Neuron (in vitro differentiated cells): ENCODE measurements at regions not wholly inside any gene's neighbourhood (a gene's known extent, or its start where the extent isn't known, plus 50 kb on each side); places are given as distances from the start of the nearest gene placed in this dataset.

Source experiments
- H2AFZ ChIP-seq: one replicate; pipeline ENCODE4 v1.6.1; 2013; ENCODE audit warnings: low read depth, mild to moderate bottlenecking, inconsistent platforms, low read length, moderate library complexity
- H3K27me3 ChIP-seq: one replicate; pipeline ENCODE4 v1.6.1; 2013; ENCODE audit warnings: low read length; ENCODE audit not compliant: insufficient read depth
- H3K36me3 ChIP-seq: one replicate; pipeline ENCODE4 v1.6.1; 2013; ENCODE audit warnings: low read length; ENCODE audit not compliant: insufficient read depth
- H3K4me1 ChIP-seq: one replicate; pipeline ENCODE4 v1.6.1; 2013; ENCODE audit warnings: low read length; ENCODE audit not compliant: insufficient read depth
- H3K4me3 ChIP-seq: 2 replicates; pipeline ENCODE4 v1.5.1; 2013; ENCODE audit warnings: mild to moderate bottlenecking, low read length, moderate library complexity
- H3K9me3 ChIP-seq: one replicate; pipeline ENCODE4 v1.6.1; 2013; ENCODE audit warnings: low read length

GRCh38 chr2:221225752-221226151 is 346.4 kb downstream of the EPHA4 start:
- no peaks in the 10 kb centered on the region for H3K27me3 ChIP-seq
- H3K4me1 ChIP-seq, result no peaks in the 10 kb centered on the region
- no peak overlapping the region for H2AFZ ChIP-seq
- H3K9me3 ChIP-seq, result no peaks in the 10 kb centered on the region
- H3K36me3 ChIP-seq, result no peaks in the 10 kb centered on the region
- H3K4me3 ChIP-seq, result no peak overlapping the region

- H3K4me3 ChIP-seq, result no peak overlapping the region
- no peaks in the 10 kb centered on the region for H3K27me3 ChIP-seq
- no peak overlapping the region for H2AFZ ChIP-seq
- H3K36me3 ChIP-seq, result no peaks in the 10 kb centered on the region
- no peaks in the 10 kb centered on the region for H3K4me1 ChIP-seq
- H3K9me3 ChIP-seq, result no peaks in the 10 kb centered on the region
Measured at GRCh38 chr2:221228214-221228769, 343.8 kb downstream of the EPHA4 start.

DNA sequence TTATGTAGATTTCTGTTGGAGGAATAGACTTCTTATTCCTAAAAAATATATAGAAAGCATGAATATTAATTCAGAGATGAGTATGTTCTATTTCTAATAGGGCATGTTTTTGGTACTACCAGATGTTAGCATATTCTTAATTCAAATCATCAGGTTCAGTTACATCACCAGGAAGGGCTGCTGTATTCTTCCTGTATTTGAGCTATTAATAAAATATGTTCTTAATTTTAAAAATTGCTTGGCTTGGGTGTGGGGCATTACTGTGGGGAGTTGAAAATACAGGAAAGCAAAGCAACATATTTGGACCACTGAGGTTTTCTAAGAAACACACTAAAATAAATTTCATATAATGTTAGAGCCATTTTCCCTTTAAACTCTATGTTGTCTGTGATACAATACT is 343.0 kb downstream of the EPHA4 start:
- Histone ChIP-seq H3K36me3 (no peaks in the 10 kb centered on the region), H3K27me3 (no peaks in the 10 kb centered on the region), H3K4me3 (no peak overlapping the region), H3K9me3 (no peaks in the 10 kb centered on the region), H2AFZ (no peak overlapping the region), H3K4me1 (no peaks in the 10 kb centered on the region)

DNA sequence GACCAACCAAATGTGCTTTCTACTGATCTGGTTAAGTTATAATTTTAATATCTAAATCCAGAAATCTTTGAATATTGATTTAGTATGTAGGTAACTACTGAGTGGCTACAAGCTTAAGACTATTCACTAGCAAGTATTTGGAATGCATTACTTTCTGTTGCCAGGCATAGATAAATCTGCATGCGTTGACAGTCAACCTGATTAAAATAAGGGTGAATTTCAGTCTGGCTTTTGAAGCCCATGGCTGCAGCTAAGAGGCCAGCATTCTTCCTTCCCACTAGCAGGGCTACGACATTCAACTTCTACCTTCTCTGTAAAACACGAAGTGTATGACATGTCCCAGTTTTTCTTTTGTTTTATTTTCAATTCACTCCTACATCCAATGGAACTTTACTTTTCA is 340.6 kb downstream of the EPHA4 start:
- H3K4me3 ChIP-seq, result no peak overlapping the region
- H2AFZ ChIP-seq, result no peak overlapping the region
- no peaks in the 10 kb centered on the region for H3K36me3 ChIP-seq
- H3K9me3 ChIP-seq, result no peaks in the 10 kb centered on the region
- no peaks in the 10 kb centered on the region for H3K4me1 ChIP-seq
- H3K27me3 ChIP-seq, result no peaks in the 10 kb centered on the region

DNA sequence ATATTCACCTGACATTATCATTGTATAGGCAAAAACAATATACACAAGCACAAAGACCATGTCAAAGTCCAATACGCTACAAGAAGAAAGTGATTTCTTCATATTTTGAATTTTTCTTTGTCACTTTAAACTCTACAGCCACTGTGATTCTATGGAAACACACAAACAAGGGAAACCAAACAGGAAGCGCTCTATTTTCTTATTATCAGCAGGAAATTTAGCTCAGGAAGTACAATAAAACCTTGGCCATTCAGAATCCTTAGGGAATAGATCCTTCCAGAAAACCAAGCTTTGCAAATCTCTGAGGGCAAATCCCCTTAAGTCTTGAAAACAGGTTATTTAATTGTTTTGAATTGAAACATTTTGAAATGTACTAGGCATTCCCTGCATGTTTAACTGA is 336.2 kb downstream of the EPHA4 start:
- Histone ChIP-seq H3K27me3 (no peaks in the 10 kb centered on the region), H3K9me3 (no peaks in the 10 kb centered on the region), H3K4me1 (no peaks in the 10 kb centered on the region), H2AFZ (no peak overlapping the region), H3K4me3 (no peak overlapping the region), H3K36me3 (no peaks in the 10 kb centered on the region)

- Histone ChIP-seq H3K27me3 (no peaks in the 10 kb centered on the region), H3K9me3 (no peaks in the 10 kb centered on the region), H3K4me1 (no peaks in the 10 kb centered on the region)
Measured at GRCh38 chr2:221241072-221241471, 331.0 kb downstream of the EPHA4 start.

GRCh38 chr2:221243771-221244170 is 328.3 kb downstream of the EPHA4 start:
- Histone ChIP-seq H2AFZ (no peak overlapping the region), H3K4me3 (no peak overlapping the region), H3K9me3 (no peaks in the 10 kb centered on the region), H3K27me3 (no peaks in the 10 kb centered on the region), H3K36me3 (no peaks in the 10 kb centered on the region), H3K4me1 (no peaks in the 10 kb centered on the region)

More at GRCh38 chr2:221241072-221241471, 331.0 kb downstream of the EPHA4 start:
- no peak overlapping the region for H2AFZ ChIP-seq
- no peaks in the 10 kb centered on the region for H3K36me3 ChIP-seq
- no peak overlapping the region for H3K4me3 ChIP-seq

DNA sequence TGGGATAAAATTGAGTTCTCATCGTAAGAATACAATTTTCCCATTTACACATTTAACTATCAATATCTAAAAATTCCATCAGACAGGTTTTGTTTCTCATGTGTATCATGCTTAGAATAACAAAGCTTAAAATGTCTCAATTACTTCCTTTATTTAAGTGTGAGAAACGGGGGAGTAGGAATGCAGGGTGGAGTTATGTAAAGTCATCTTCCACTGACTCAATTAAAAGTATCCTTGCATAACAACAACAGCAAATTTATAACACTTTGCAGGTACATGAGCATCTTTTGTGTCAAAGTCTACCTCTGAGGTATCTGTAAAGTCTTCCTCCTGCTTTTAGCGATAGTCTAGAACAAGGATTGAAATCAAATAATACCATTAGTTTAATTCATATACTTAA is 327.1 kb downstream of the EPHA4 start:
- H3K4me1 ChIP-seq, result no peaks in the 10 kb centered on the region
- H3K27me3 ChIP-seq, result no peaks in the 10 kb centered on the region
- H3K4me3 ChIP-seq, result no peak overlapping the region
- H3K9me3 ChIP-seq, result no peaks in the 10 kb centered on the region
- no peaks in the 10 kb centered on the region for H3K36me3 ChIP-seq
- no peak overlapping the region for H2AFZ ChIP-seq

DNA sequence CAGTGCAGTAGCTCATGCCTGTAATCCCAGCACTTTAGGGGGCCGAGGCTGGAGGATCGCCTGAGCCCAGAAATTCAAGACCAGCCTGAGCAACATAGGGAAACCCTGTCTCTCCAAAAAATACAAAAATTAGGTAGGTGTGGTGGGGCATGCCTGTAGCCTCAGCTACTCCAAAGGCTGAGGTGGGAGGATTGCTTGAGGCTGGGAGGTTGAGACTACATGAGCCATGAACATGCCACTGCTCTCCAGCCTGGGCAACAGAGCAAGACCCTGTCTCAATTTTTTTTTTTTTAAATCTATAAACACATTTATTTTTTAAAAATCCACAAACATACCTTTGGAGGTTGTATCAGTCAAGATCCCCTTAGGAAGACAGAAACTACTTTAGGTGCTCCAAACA is 326.3 kb downstream of the EPHA4 start:
- no peaks in the 10 kb centered on the region for H3K36me3 ChIP-seq
- H3K27me3 ChIP-seq, result no peaks in the 10 kb centered on the region
- no peaks in the 10 kb centered on the region for H3K9me3 ChIP-seq
- no peaks in the 10 kb centered on the region for H3K4me1 ChIP-seq
- H2AFZ ChIP-seq, result no peak overlapping the region
- H3K4me3 ChIP-seq, result no peak overlapping the region

DNA sequence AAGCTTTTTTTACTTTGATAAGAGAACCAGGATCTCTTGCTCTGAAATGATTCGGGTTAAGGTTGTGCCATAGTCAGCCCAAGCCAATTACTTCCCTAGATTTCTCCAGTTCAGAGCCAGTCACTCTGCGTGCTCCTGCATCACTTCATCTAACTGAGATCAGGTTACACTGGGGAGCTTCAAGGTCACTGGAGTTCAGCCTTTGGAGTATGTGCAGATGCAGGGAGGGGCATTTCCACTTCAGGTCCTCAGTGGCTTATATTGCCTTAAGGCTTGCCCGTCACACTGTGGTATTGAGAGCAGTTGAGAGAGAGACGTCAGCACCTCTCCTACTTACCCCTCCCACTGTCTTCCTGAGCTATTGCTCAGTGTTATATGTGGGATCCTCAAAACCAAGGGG is 317.8 kb downstream of the EPHA4 start:
- H3K36me3 ChIP-seq, result no peaks in the 10 kb centered on the region
- no peaks in the 10 kb centered on the region for H3K27me3 ChIP-seq
- no peaks in the 10 kb centered on the region for H3K9me3 ChIP-seq
- H3K4me3 ChIP-seq, result no peak overlapping the region
- peaks cover 8% of the 10 kb centered on the region for H3K4me1 ChIP-seq
- no peak overlapping the region for H2AFZ ChIP-seq

DNA sequence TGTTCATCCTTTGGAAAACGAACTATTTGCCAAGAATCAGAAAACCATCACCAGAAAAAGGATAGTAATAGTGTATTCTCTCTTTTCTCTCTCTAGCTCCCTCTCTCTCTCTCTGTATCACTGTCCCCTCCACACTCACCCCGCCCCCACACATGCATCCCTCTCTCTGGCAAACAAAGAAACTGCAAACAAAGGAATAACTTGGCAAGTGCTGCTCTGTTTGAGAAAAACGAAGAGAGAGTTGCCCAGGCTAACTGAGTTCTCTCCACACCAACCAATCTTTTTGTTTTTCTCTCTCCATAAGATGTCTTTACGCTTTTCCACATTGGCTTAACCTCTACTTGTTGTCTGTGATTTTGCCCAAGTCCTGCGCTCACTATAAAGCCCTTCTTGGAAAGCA is 316.2 kb downstream of the EPHA4 start:
- Histone ChIP-seq H3K36me3 (no peaks in the 10 kb centered on the region), H3K27me3 (no peaks in the 10 kb centered on the region), H3K9me3 (no peaks in the 10 kb centered on the region), H3K4me1 (peaks cover 8% of the 10 kb centered on the region), H3K4me3 (no peak overlapping the region), H2AFZ (peak overlapping the region; percentile 75)

DNA sequence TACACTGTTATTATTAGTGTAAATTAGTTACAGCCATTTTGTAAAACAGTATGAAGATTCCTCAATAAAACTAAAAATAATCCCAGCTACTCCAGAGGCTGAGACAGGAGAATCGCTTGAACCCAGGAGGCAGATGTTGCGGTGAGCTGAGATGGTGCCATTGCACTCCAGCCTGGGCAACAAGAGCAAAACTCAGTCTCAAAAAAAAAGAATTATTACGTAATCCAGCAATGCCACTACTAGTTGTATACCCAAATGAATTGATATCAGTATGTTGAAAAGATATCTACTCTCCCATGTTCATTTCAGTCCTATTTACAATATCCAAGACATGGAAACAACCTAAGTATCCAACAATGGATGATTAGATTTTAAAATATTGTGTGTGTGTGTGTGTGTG is 313.6 kb downstream of the EPHA4 start:
- no peaks in the 10 kb centered on the region for H3K36me3 ChIP-seq
- no peaks in the 10 kb centered on the region for H3K27me3 ChIP-seq
- no peak overlapping the region for H3K4me3 ChIP-seq
- H3K9me3 ChIP-seq, result no peaks in the 10 kb centered on the region
- H2AFZ ChIP-seq, result no peak overlapping the region
- peaks cover 8% of the 10 kb centered on the region for H3K4me1 ChIP-seq

GRCh38 chr2:221262651-221263050 is 309.5 kb downstream of the EPHA4 start:
- H3K36me3 ChIP-seq, result no peaks in the 10 kb centered on the region
- no peak overlapping the region for H3K4me3 ChIP-seq
- H2AFZ ChIP-seq, result no peak overlapping the region
- no peaks in the 10 kb centered on the region for H3K27me3 ChIP-seq
- H3K9me3 ChIP-seq, result no peaks in the 10 kb centered on the region
- H3K4me1 ChIP-seq, result no peaks in the 10 kb centered on the region

GRCh38 chr2:221263573-221263972 is 308.5 kb downstream of the EPHA4 start:
- Histone ChIP-seq H3K36me3 (no peaks in the 10 kb centered on the region), H2AFZ (no peak overlapping the region), H3K27me3 (no peaks in the 10 kb centered on the region), H3K4me3 (no peak overlapping the region), H3K4me1 (no peaks in the 10 kb centered on the region), H3K9me3 (no peaks in the 10 kb centered on the region)
